OCI-LY7 (cell line): ENCODE measurements at regions not wholly inside any gene's neighbourhood (a gene's known extent, or its start where the extent isn't known, plus 50 kb on each side); places are given as distances from the start of the nearest gene placed in this dataset.

Experiments used
- CTCF ChIP-seq: fragments of 200-600 bp; sonication (generic); conservative IDR thresholded peaks from 2 replicates; pipeline ENCODE4 v1.5.1; 2014; ENCODE audit warnings: mild to moderate bottlenecking, antibody characterized with exemption, low read length, moderate library complexity, mixed read lengths
- EZH2phosphoT487 ChIP-seq: fragments of 200-600 bp; sonication (generic); IDR thresholded peaks from 2 replicates; pipeline ENCODE4 v1.6.1; 2018; ENCODE audit warnings: low read depth, borderline replicate concordance, mild to moderate bottlenecking, mixed run types, antibody characterized with exemption, low read length, moderate library complexity, mixed read lengths

GRCh38 chr1:18549106-18549505, 68.4 kb downstream of the KLHDC7A start:
- no peak for TF ChIP-seq CTCF
- TF ChIP-seq EZH2phosphoT487 = no peak
